ENCODE measurements at regions not wholly inside any gene's neighbourhood (a gene's known extent, or its start where the extent isn't known, plus 50 kb on each side); places are given as distances from the start of the nearest gene placed in this dataset.

GRCh38 chr10:129090618-129091366 lies 376.2 kb upstream of the MGMT start:
- in situ Hi-C loops (cut with MboI; ENCODE audit: low pct_unique_long_range_greater_than_20kb, low sequenced_read_pairs, unreplicated experiment): no loop called here
- DNase-seq (ENCODE audit: low spot score): no peak
- TF ChIP-seq CTCF (IDR thresholded peaks at IDR 0.05; ENCODE audit: extremely low read depth, insufficient read depth, missing control alignments): no peak

- DNase-seq (ENCODE audit: low spot score): no peak
- in situ Hi-C loops (cut with MboI; ENCODE audit: low pct_unique_long_range_greater_than_20kb, low sequenced_read_pairs, unreplicated experiment): no loop called here
- no peak for TF ChIP-seq CTCF (IDR thresholded peaks at IDR 0.05; ENCODE audit: extremely low read depth, insufficient read depth, missing control alignments)
These were observed 373.4 kb upstream of the MGMT start for GRCh38 chr10:129093641-129094040.

GRCh38 chr10:129094233-129094632 lies 372.8 kb upstream of the MGMT start:
- DNase-seq (ENCODE audit: low spot score): no peak
- TF ChIP-seq CTCF (IDR thresholded peaks at IDR 0.05; ENCODE audit: extremely low read depth, insufficient read depth, missing control alignments): no peak
- in situ Hi-C loops (cut with MboI; ENCODE audit: low pct_unique_long_range_greater_than_20kb, low sequenced_read_pairs, unreplicated experiment): no loop called here

GRCh38 chr10:129094861-129095260 lies 372.2 kb upstream of the MGMT start:
- no peak for DNase-seq (ENCODE audit: low spot score)
- in situ Hi-C loops (cut with MboI; ENCODE audit: low pct_unique_long_range_greater_than_20kb, low sequenced_read_pairs, unreplicated experiment): no loop called here
- no peak for TF ChIP-seq CTCF (IDR thresholded peaks at IDR 0.05; ENCODE audit: extremely low read depth, insufficient read depth, missing control alignments)

- DNase-seq (ENCODE audit: low spot score): no peak
- no peak for TF ChIP-seq CTCF (IDR thresholded peaks at IDR 0.05; ENCODE audit: extremely low read depth, insufficient read depth, missing control alignments)
- in situ Hi-C loops (cut with MboI; ENCODE audit: low pct_unique_long_range_greater_than_20kb, low sequenced_read_pairs, unreplicated experiment): no loop called here
These were observed 371.4 kb upstream of the MGMT start for GRCh38 chr10:129095680-129096064.

- TF ChIP-seq CTCF (IDR thresholded peaks at IDR 0.05; ENCODE audit: extremely low read depth, insufficient read depth, missing control alignments): no peak
- DNase-seq (ENCODE audit: low spot score): no peak
- in situ Hi-C loops (cut with MboI; ENCODE audit: low pct_unique_long_range_greater_than_20kb, low sequenced_read_pairs, unreplicated experiment): no loop called here
These were observed 370.7 kb upstream of the MGMT start for GRCh38 chr10:129096065-129096984.
